ENCODE measurements at regions not wholly inside any gene's neighbourhood (a gene's known extent, or its start where the extent isn't known, plus 50 kb on each side); places are given as distances from the start of the nearest gene placed in this dataset.

- H3K27ac ChIP-seq: no peak overlapping the region
- H3K4me3 ChIP-seq (replicated peaks in 1 of 3): no peak overlapping the region
- no peaks in the 10 kb centered on the region for H3K9me3 ChIP-seq
- 49 to 63% methylated on average over 2 of the region's 2 CpGs for WGBS, 2 donors
- TF ChIP-seq POLR2A (IDR thresholded peaks at IDR 0.05) (no peak), CTCF (IDR thresholded peaks at IDR 0.05) (no peak)
- intact Hi-C loops (cut with DNase I): no loop called here
- H3K27me3 ChIP-seq: no peaks in the 10 kb centered on the region
- no peak for DNase-seq
- H3K36me3 ChIP-seq: no peaks in the 10 kb centered on the region
- no peaks in the 10 kb centered on the region for H3K4me1 ChIP-seq
Measured at GRCh38 chr7:24427048-24427447, 143.1 kb downstream of the NPY start.

DNA sequence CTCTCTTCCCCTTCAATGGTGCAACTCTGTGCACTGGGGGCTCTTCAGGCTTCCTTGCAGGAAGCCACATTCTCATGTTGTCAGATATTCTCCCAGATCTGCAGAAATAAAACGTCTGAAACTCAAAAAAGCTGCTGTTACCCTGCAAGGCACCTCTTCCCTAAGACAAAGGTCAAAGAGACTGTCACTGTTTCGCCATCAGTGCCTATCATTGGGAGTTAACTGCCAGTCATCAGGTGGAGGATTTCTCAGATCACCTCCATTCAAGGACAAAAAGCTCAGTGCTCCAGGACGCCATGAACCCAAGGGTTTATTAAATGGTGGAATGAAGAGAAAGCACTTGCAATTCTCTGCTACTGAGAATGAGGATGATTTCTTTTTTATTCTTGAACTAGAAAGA lies 144.6 kb upstream of the PALS2 start:
- Histone ChIP-seq H3K9me3 (no peaks in the 10 kb centered on the region), H3K4me3 (replicated peaks in 1 of 3) (no peak overlapping the region), H3K27ac (no peak overlapping the region), H3K36me3 (no peaks in the 10 kb centered on the region), H3K4me1 (no peaks in the 10 kb centered on the region), H3K27me3 (no peaks in the 10 kb centered on the region)
- TF ChIP-seq POLR2A (IDR thresholded peaks at IDR 0.05) (no peak), CTCF (IDR thresholded peaks at IDR 0.05) (no peak)
- 65 to 70% methylated on average over 3 of the region's 3 CpGs for WGBS, 2 donors
- intact Hi-C loops (cut with DNase I): no loop called here
- DNase-seq: no peak

- no peak overlapping the region for H3K4me3 ChIP-seq (replicated peaks in 1 of 3)
- no peaks in the 10 kb centered on the region for H3K27me3 ChIP-seq
- DNase-seq: no peak
- H3K4me1 ChIP-seq: no peaks in the 10 kb centered on the region
- WGBS, 2 donors: 97% methylated on average over 20 to 28 of the region's 30 CpGs
- intact Hi-C loops (cut with DNase I): no loop called here
- no peaks in the 10 kb centered on the region for H3K36me3 ChIP-seq
- H3K27ac ChIP-seq: no peak overlapping the region
- TF ChIP-seq POLR2A (IDR thresholded peaks at IDR 0.05) (no peak), CTCF (IDR thresholded peaks at IDR 0.05) (no peak)
- no peaks in the 10 kb centered on the region for H3K9me3 ChIP-seq
Measured at GRCh38 chr7:24432677-24433076, 140.6 kb upstream of the PALS2 start.

DNA sequence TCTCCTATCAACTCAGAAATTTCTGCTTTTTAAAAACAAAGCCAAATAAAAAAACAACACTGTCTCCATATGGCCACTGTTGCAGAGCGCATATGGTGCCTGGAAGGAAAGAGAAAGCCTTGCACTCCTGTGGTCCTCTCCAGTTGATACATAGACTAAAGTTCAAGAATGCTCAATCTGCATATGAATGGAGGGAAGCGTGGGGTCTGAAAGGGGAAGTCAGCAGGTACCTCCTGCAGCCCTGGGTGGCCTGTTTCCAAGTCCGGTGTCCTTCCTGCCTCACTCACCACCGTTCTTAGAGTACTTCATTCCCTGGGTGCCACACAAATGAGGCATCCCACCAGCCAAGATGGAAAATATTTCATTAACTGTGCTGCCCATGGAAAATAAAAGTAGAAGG lies 138.3 kb upstream of the PALS2 start:
- TF ChIP-seq POLR2A (IDR thresholded peaks at IDR 0.05) (no peak), CTCF (IDR thresholded peaks at IDR 0.05) (no peak)
- H3K9me3 ChIP-seq: no peaks in the 10 kb centered on the region
- DNase-seq: no peak
- H3K27me3 ChIP-seq: no peaks in the 10 kb centered on the region
- no peak overlapping the region for H3K4me3 ChIP-seq (replicated peaks in 1 of 3)
- H3K27ac ChIP-seq: no peak overlapping the region
- H3K36me3 ChIP-seq: no peaks in the 10 kb centered on the region
- WGBS, 2 donors: 50 to 53% methylated on average over 4 of the region's 4 CpGs
- intact Hi-C loops (cut with DNase I): no loop called here
- H3K4me1 ChIP-seq: no peaks in the 10 kb centered on the region

DNA sequence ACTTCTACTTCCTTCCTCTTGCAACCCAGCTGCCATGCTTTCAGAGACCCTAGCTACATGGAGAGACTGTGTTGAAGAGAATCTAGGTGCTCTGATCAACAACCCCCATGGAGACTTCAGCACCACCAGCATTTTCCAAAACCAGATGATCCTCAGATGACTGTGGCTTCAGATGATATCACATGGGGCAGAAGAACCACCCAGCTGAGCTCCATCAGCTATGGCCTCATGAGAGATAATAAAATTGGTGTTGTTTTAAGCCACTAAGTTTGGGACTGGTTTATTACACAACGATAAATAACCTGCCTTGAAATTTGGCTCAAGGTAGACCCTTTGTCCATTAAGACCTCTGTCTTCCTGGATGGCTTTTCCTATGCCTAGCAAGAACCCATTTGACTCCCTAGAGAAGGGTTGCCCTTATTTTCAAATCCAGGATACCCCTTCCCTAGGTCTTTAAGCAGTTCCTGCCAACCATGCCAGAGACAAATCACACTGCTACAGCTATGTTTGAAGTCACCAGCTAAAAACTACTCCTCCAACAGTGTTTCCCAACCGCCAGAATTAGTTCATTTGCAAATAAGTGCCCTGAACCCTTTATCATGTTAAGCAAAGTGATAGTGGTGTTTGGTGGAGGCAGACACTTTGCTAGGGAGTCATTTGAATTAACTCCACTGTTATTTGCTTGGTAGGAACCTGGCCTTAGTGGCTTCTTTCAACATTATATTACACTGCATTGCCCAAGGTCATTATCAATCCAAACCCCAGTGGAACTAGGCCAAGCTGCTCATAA lies 136.9 kb upstream of the PALS2 start:
- Histone ChIP-seq H3K36me3 (no peaks in the 10 kb centered on the region), H3K4me1 (no peaks in the 10 kb centered on the region), H3K4me3 (replicated peaks in 1 of 3) (no peak overlapping the region), H3K27me3 (no peaks in the 10 kb centered on the region), H3K27ac (no peak overlapping the region), H3K9me3 (no peaks in the 10 kb centered on the region)
- 81 to 85% methylated on average over 2 of the region's 2 CpGs for WGBS, 2 donors
- no peak for DNase-seq
- intact Hi-C loops (cut with DNase I): no loop called here
- no peak for TF ChIP-seq POLR2A (IDR thresholded peaks at IDR 0.05)
- no peak for TF ChIP-seq CTCF (IDR thresholded peaks at IDR 0.05)

All from thyroid gland (tissue), 4 donors.